Suppressor macrophage (primary cell): ENCODE measurements at regions not wholly inside any gene's neighbourhood (a gene's known extent, or its start where the extent isn't known, plus 50 kb on each side); places are given as distances from the start of the nearest gene placed in this dataset.

ENCODE experiments used
- DNase-seq, 4 experiments: peaks; one replicate each; pipeline ENCODE4 v3.0.0-alpha.2; 2020 to 2022

- no peak for DNase-seq
Measured at GRCh38 chr3:148420242-148420641, 277.5 kb upstream of the AGTR1 start.

- DNase-seq, result no peak
Measured at GRCh38 chr3:148428862-148429605, 268.7 kb upstream of the AGTR1 start.

- DNase-seq, result no peak
Measured at GRCh38 chr3:148433665-148434064, 264.0 kb upstream of the AGTR1 start.

GRCh38 chr3:148435534-148435933 lies 262.2 kb upstream of the AGTR1 start:
- DNase-seq, result no peak

- DNase-seq, result no peak
Measured at GRCh38 chr3:148439254-148439822, 258.4 kb upstream of the AGTR1 start.

- no peak for DNase-seq
Measured at GRCh38 chr3:148441191-148441590, 256.5 kb upstream of the AGTR1 start.

- no peak for DNase-seq
Measured at GRCh38 chr3:148450819-148451218, 246.9 kb upstream of the AGTR1 start.

GRCh38 chr3:148451969-148452368 lies 245.7 kb upstream of the AGTR1 start:
- DNase-seq, result no peak

- no peak for DNase-seq
Measured at GRCh38 chr3:148453781-148454191, 243.9 kb upstream of the AGTR1 start.

- no peak for DNase-seq
Measured at GRCh38 chr3:148455098-148455497, 242.6 kb upstream of the AGTR1 start.

GRCh38 chr3:148457886-148458285 lies 239.8 kb upstream of the AGTR1 start:
- no peak for DNase-seq

- DNase-seq, result peak in 2 of 4 experiments; percentile 32 to 44
Measured at GRCh38 chr3:148459931-148460513, 237.7 kb upstream of the AGTR1 start.

GRCh38 chr3:148460686-148461085 lies 237.0 kb upstream of the AGTR1 start:
- DNase-seq, result no peak

- DNase-seq, result no peak
Measured at GRCh38 chr3:148464246-148464645, 233.5 kb upstream of the AGTR1 start.

- DNase-seq, result peak; percentile 4 to 53 (median 34)
Measured at GRCh38 chr3:148466143-148466542, 231.6 kb upstream of the AGTR1 start.

GRCh38 chr3:148466980-148467740 lies 230.5 kb upstream of the AGTR1 start:
- DNase-seq, result no peak

- no peak for DNase-seq
Measured at GRCh38 chr3:148477375-148477774, 220.3 kb upstream of the AGTR1 start.

GRCh38 chr3:148493631-148494030 lies 204.1 kb upstream of the AGTR1 start:
- no peak for DNase-seq

- DNase-seq, result no peak
Measured at GRCh38 chr3:148494451-148494850, 203.3 kb upstream of the AGTR1 start.

GRCh38 chr3:148500881-148501280 lies 196.8 kb upstream of the AGTR1 start:
- no peak for DNase-seq

GRCh38 chr3:148510116-148510515 lies 187.6 kb upstream of the AGTR1 start:
- DNase-seq, result no peak

GRCh38 chr3:148510561-148510960 lies 187.1 kb upstream of the AGTR1 start:
- no peak for DNase-seq

GRCh38 chr3:148512648-148513047 lies 185.1 kb upstream of the AGTR1 start:
- no peak for DNase-seq
